ENCODE measurements at regions not wholly inside any gene's neighbourhood (a gene's known extent, or its start where the extent isn't known, plus 50 kb on each side); places are given as distances from the start of the nearest gene placed in this dataset.

DNA sequence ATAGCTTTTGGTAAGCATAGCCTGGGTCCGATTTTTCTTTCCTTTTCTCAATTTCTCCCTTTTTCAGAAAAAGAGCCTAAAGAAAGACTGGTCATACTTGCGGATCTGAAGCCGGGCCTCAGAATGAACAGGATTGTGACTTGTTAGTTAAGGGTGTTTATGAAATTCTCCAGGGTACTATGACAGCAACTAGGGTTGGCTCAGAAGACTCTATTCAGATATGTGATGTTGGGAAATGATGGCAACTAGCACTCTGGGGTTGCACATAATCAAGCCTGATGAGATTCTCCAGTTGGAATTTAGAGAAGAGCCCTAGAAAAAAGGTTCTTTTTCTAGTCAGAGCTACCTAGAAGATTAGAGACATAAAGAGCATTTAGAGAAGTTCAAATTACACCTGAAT is 352.4 kb upstream of the POM121L12 start:
- Histone ChIP-seq H2AFZ (ENCODE audit: low read length) (no peak overlapping the region), H3K9ac (replicated peaks in 1 of 4; ENCODE audit: extremely low read depth in 1 of 4, low read depth in 3 of 4, low read length in 3 of 4) (no peak overlapping the region), H3K79me1 (ENCODE audit: low read depth, low read length) (no peaks in the 10 kb centered on the region), H2BK5ac (ENCODE audit: low read depth, low read length) (no peak overlapping the region), H4K91ac (replicated peaks; ENCODE audit: insufficient read length, low read length) (no peak overlapping the region), H3K9me3 (ENCODE audit: insufficient read depth in 2 of 2, low read depth in 1 of 2, low read length in 1 of 2) (peaks cover 0 to 6% of the 10 kb centered on the region in 2 experiments; a peak in 1 of 4 replicates), H3K23ac (ENCODE audit: insufficient read length) (no peak overlapping the region), H3K4me1 (replicated peaks in 1 of 4; ENCODE audit: control insufficient read depth in 3 of 4, insufficient read depth in 4 of 4, low read length in 3 of 4) (no peaks in the 10 kb centered on the region), H3K4ac (replicated peaks; ENCODE audit: insufficient read length, low read depth, low read length) (no peak overlapping the region), H2AK5ac (ENCODE audit: low read depth, low read length) (no peak overlapping the region), H3K56ac (replicated peaks; ENCODE audit: insufficient read length, low read depth, low read length) (no peak overlapping the region), H3K4me3 (ENCODE audit: extremely low read depth in 1 of 4, insufficient read depth in 2 of 4, low read depth in 3 of 4, low read length in 4 of 4) (no peak overlapping the region), H4K5ac (ENCODE audit: insufficient read length, low read depth, low read length) (no peak overlapping the region), H2BK20ac (ENCODE audit: low read length) (no peak overlapping the region), H4K20me1 (replicated peaks in 1 of 2; ENCODE audit: control insufficient read depth in 1 of 2, insufficient read depth in 2 of 2, low read length in 2 of 2) (no peaks in the 10 kb centered on the region), H2BK120ac (replicated peaks; ENCODE audit: low read depth, low read length) (no peak overlapping the region), H3K4me2 (ENCODE audit: insufficient read depth in 1 of 2, low read depth in 2 of 2, low read length in 2 of 2) (no peak overlapping the region), H3K27me3 (replicated peaks in 1 of 4; ENCODE audit: control insufficient read depth in 3 of 4, extremely low read depth in 1 of 4, insufficient read depth in 3 of 4, low read length in 3 of 4) (no peaks in the 10 kb centered on the region), H3K27ac (ENCODE audit: low read depth, low read length) (no peak overlapping the region), H3K23me2 (ENCODE audit: low read depth, low read length) (no peaks in the 10 kb centered on the region), H2BK15ac (ENCODE audit: low read length) (no peak overlapping the region), H2BK12ac (ENCODE audit: low read depth, low read length) (no peak overlapping the region), H3K14ac (ENCODE audit: insufficient read length) (no peak overlapping the region), H3K36me3 (ENCODE audit: control insufficient read depth in 2 of 4, insufficient read depth in 4 of 4, low read length in 3 of 4) (no peaks in the 10 kb centered on the region), H4K8ac (ENCODE audit: extremely low read depth, insufficient read depth, low read length) (no peak overlapping the region), H3K79me2 (ENCODE audit: control insufficient read depth in 1 of 2, insufficient read depth in 2 of 2, low read length in 2 of 2) (no peaks in the 10 kb centered on the region), H3K18ac (ENCODE audit: extremely low read depth, low read length) (no peak overlapping the region)
- ChIA-PET POLR2A (ENCODE audit: partially characterized antibody) (no interaction called here), CTCF (ENCODE audit: partially characterized antibody) (no interaction called here)
- DNase-seq (ENCODE audit: low read depth in 1 of 2, low spot score in 2 of 2) (no peak), FAIRE-seq (no peak)
- WGBS, 2 experiments (ENCODE audit: extremely low coverage in 1 of 2, insufficient coverage in 1 of 2, insufficient read length in 1 of 2, insufficient replicate concordance in 2 of 2, low coverage in 1 of 2, low lambda C conversion rate in 2 of 2, missing lambda C conversion rate in 1 of 2), result 75% methylated on average over 3 of the region's 3 CpGs; no CpG with 5 or more reads in 1 of the 2 experiments
- TF ChIP-seq GABPA (IDR thresholded peaks at IDR 0.05; ENCODE audit: borderline replicate concordance, insufficient read depth, low read length), result no peak
- no peak for TF ChIP-seq SAP30 (IDR thresholded peaks at IDR 0.05; ENCODE audit: insufficient read depth, insufficient replicate concordance, low read length)
- TF ChIP-seq RNF2 (IDR thresholded peaks at IDR 0.05; ENCODE audit: borderline replicate concordance, low read depth, low read length, missing control alignments, poor library complexity, severe bottlenecking), result no peak
- TF ChIP-seq GTF2F1 (IDR thresholded peaks at IDR 0.05; ENCODE audit: borderline replicate concordance, low read depth, low read length), result no peak
- no peak for TF ChIP-seq RAD21 (IDR thresholded peaks at IDR 0.05 in 1 of 2, conservative IDR thresholded peaks at IDR 0.05 in 1 of 2; ENCODE audit: low read depth in 2 of 2, low read length in 2 of 2)
- TF ChIP-seq ASH2L (IDR thresholded peaks at IDR 0.05; ENCODE audit: low read length), result no peak
- TF ChIP-seq KDM1A (IDR thresholded peaks at IDR 0.05; ENCODE audit: borderline replicate concordance, low read length), result no peak
- no peak for TF ChIP-seq EP300 (IDR thresholded peaks at IDR 0.05; ENCODE audit: borderline replicate concordance in 1 of 2, low read depth in 2 of 2, low read length in 2 of 2)
- TF ChIP-seq, protein P1, sequence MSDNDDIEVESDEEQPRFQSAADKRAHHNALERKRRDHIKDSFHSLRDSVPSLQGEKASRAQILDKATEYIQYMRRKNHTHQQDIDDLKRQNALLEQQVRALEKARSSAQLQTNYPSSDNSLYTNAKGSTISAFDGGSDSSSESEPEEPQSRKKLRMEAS (IDR thresholded peaks at IDR 0.05), result no peak

Measured in H1 (cell line).